H9 (cell line): ENCODE measurements at regions not wholly inside any gene's neighbourhood (a gene's known extent, or its start where the extent isn't known, plus 50 kb on each side); places are given as distances from the start of the nearest gene placed in this dataset.
A peak's percentile ranks its signal among the peaks of the same experiment; 100 is the strongest.

Source experiments
- DNase-seq: peaks from one replicate; pipeline ENCODE4 v3.0.0-alpha.2; 2017
- H2AFZ ChIP-seq: one replicate; pipeline ENCODE4 v1.6.1; 2013; ENCODE audit warnings: mild to moderate bottlenecking, low read length, control low read depth, moderate library complexity
- H2AK5ac ChIP-seq: 2 replicates; pipeline ENCODE4 v1.6.1; 2013; ENCODE audit warnings: low read length, control low read depth, mixed read lengths; ENCODE audit not compliant: insufficient read length
- H2BK120ac ChIP-seq: one replicate; pipeline ENCODE4 v1.6.1; 2013; ENCODE audit warnings: low read depth, mild to moderate bottlenecking, low read length, control low read depth, inconsistent platforms; ENCODE audit not compliant: poor library complexity, severe bottlenecking
- H2BK12ac ChIP-seq: 2 replicates; pipeline ENCODE4 v1.6.1; 2013; ENCODE audit warnings: low read length, control low read depth, mixed read lengths, low read depth; ENCODE audit not compliant: insufficient read length
- H2BK15ac ChIP-seq: 2 replicates; pipeline ENCODE4 v1.6.1; 2013; ENCODE audit warnings: low read depth, low read length, control low read depth
- H2BK20ac ChIP-seq: one replicate; pipeline ENCODE4 v1.6.1; 2013; ENCODE audit warnings: low read depth, mild to moderate bottlenecking, low read length, control low read depth, inconsistent platforms; ENCODE audit not compliant: poor library complexity, severe bottlenecking
- H2BK5ac ChIP-seq: 2 replicates; pipeline ENCODE4 v1.6.1; 2013; ENCODE audit warnings: low read length, control low read depth, mixed read lengths; ENCODE audit not compliant: insufficient read length
- H3K14ac ChIP-seq: 2 replicates; pipeline ENCODE4 v1.6.1; 2013; ENCODE audit warnings: low read length, control low read depth; ENCODE audit not compliant: insufficient read depth
- H3K18ac ChIP-seq: 2 replicates; pipeline ENCODE4 v1.6.1; 2013; ENCODE audit warnings: low read depth, mild to moderate bottlenecking, mixed read lengths, low read length, control low read depth; ENCODE audit not compliant: insufficient read length
- H3K23ac ChIP-seq: 2 replicates; pipeline ENCODE4 v1.6.1; 2013; ENCODE audit warnings: low read length, control low read depth, mixed read lengths, low read depth; ENCODE audit not compliant: insufficient read length
- H3K23me2 ChIP-seq: 2 replicates; pipeline ENCODE4 v1.6.1; 2013; ENCODE audit warnings: low read depth, mild to moderate bottlenecking, mixed read lengths, low read length, control low read depth; ENCODE audit not compliant: insufficient read length, poor library complexity, severe bottlenecking
- H3K27ac ChIP-seq: 2 replicates; pipeline ENCODE4 v1.5.1; 2013; ENCODE audit warnings: low read length, control low read depth, mixed read lengths, low read depth; ENCODE audit not compliant: insufficient read length
- H3K27me3 ChIP-seq: 2 replicates; pipeline ENCODE4 v1.6.1; 2013; ENCODE audit warnings: low read length, control low read depth, inconsistent platforms; ENCODE audit not compliant: insufficient read depth
- H3K4ac ChIP-seq: 2 replicates; pipeline ENCODE4 v1.6.1; 2013; ENCODE audit warnings: low read depth, mild to moderate bottlenecking, control low read depth, inconsistent platforms, low read length, moderate library complexity
- H3K4me1 ChIP-seq: 2 replicates; pipeline ENCODE4 v1.6.1; 2013; ENCODE audit warnings: low read length, control low read depth, inconsistent platforms; ENCODE audit not compliant: insufficient read depth
- H3K4me2 ChIP-seq: 2 replicates; pipeline ENCODE4 v1.6.1; 2013; ENCODE audit warnings: low read length, control low read depth, mixed read lengths; ENCODE audit not compliant: insufficient read length, insufficient read depth
- H3K56ac ChIP-seq: 2 replicates; pipeline ENCODE4 v1.6.1; 2013; ENCODE audit warnings: low read depth, mild to moderate bottlenecking, mixed read lengths, low read length, control low read depth; ENCODE audit not compliant: insufficient read length
- H3K79me1 ChIP-seq: 2 replicates; pipeline ENCODE4 v1.6.1; 2013; ENCODE audit warnings: low read depth, mild to moderate bottlenecking, moderate library complexity, low read length, control low read depth, inconsistent platforms; ENCODE audit not compliant: insufficient read depth, poor library complexity, severe bottlenecking
- H3K79me2 ChIP-seq: 2 replicates; pipeline ENCODE4 v1.6.1; 2013; ENCODE audit warnings: low read length, control low read depth, inconsistent platforms; ENCODE audit not compliant: insufficient read depth
- H3K9ac ChIP-seq: 2 replicates; pipeline ENCODE4 v1.6.1; 2013; ENCODE audit warnings: low read length, control low read depth, mixed read lengths; ENCODE audit not compliant: insufficient read length; ENCODE audit errors: extremely low read depth
- H3K9me3 ChIP-seq: one replicate; pipeline ENCODE4 v1.6.1; 2013; ENCODE audit warnings: low read depth, low read length, inconsistent platforms; ENCODE audit not compliant: control insufficient read depth
- H3T11ph ChIP-seq: one replicate; pipeline ENCODE4 v1.6.1; 2013; ENCODE audit warnings: mild to moderate bottlenecking, low read length, control low read depth, inconsistent platforms
- H4K20me1 ChIP-seq: one replicate; pipeline ENCODE4 v1.6.1; 2013; ENCODE audit not compliant: control insufficient read depth, insufficient read length, insufficient read depth
- H4K5ac ChIP-seq: 2 replicates; pipeline ENCODE4 v1.6.1; 2013; ENCODE audit warnings: low read depth, mild to moderate bottlenecking, mixed read lengths, low read length, control low read depth; ENCODE audit not compliant: insufficient read length
- H4K8ac ChIP-seq: replicated peaks from 2 replicates; pipeline ENCODE4 v1.6.1; 2013; ENCODE audit warnings: low read length, control low read depth, mixed read lengths, low read depth; ENCODE audit not compliant: insufficient read length
- H4K91ac ChIP-seq: 2 replicates; pipeline ENCODE4 v1.6.1; 2013; ENCODE audit warnings: low read depth, mild to moderate bottlenecking, moderate library complexity, mixed read lengths, low read length, control low read depth; ENCODE audit not compliant: insufficient read length
- H3K27ac Mint-ChIP-seq, 3 experiments: 2 replicates in 2 of 3; 3 replicates in 1 of 3; pipeline ENCODE4 v1.8.0; 2020 to 2021; ENCODE audit warnings: mixed read lengths in 3 of 3, mild to moderate bottlenecking in 1 of 3, moderate library complexity in 1 of 3
- H3K27me3 Mint-ChIP-seq: 2 replicates; pipeline ENCODE4 v1.8.0; 2021; ENCODE audit warnings: low read depth, mild to moderate bottlenecking, moderate library complexity, mixed read lengths
- H3K36me3 Mint-ChIP-seq, 3 experiments: 2 replicates in 2 of 3; 3 replicates in 1 of 3; pipeline ENCODE4 v1.8.0; 2020 to 2021; ENCODE audit warnings: low read depth in 3 of 3, mixed read lengths in 3 of 3; ENCODE audit not compliant: insufficient read depth in 1 of 3
- H3K4me1 Mint-ChIP-seq, 2 experiments: 2 replicates each; pipeline ENCODE4 v1.8.0; 2020; ENCODE audit warnings: mixed read lengths in 2 of 2
- H3K4me3 Mint-ChIP-seq, 2 experiments: 2 replicates in 1 of 2; 3 replicates in 1 of 2; pipeline ENCODE4 v1.8.0; 2020 to 2021; ENCODE audit warnings: mild to moderate bottlenecking in 2 of 2, mixed read lengths in 2 of 2, moderate library complexity in 1 of 2
- H3K9me3 Mint-ChIP-seq, 2 experiments: 2 replicates in 1 of 2; 3 replicates in 1 of 2; pipeline ENCODE4 v1.8.0; 2020; ENCODE audit warnings: mild to moderate bottlenecking in 2 of 2, mixed read lengths in 2 of 2, moderate library complexity in 1 of 2
- CTCF ChIP-seq: fragments of 200-600 bp; sonication (generic); conservative IDR thresholded peaks from 3 replicates; pipeline ENCODE4 v1.8.0; 2021; ENCODE audit warnings: antibody characterized with exemption, mild to moderate bottlenecking
- WGBS: extraction: QIAGEN DNeasy Blood & Tissue Kit; methylation state at CpG from one replicate; pipeline ENCODE4 v1.1.7; 2013; ENCODE audit warnings: missing lambda C conversion rate, low lambda C conversion rate, mixed read lengths; ENCODE audit not compliant: insufficient read length; ENCODE audit errors: extremely low coverage; 5-methylcytosine and 5-hydroxymethylcytosine counted together

- Histone ChIP-seq H3K4me1 (no peaks in the 10 kb centered on the region), H4K8ac (no peak overlapping the region), H3K27ac (no peak overlapping the region), H3K4ac (no peak overlapping the region), H3K79me1 (no peaks in the 10 kb centered on the region), H2BK20ac (no peak overlapping the region), H3K9ac (no peak overlapping the region), H3K79me2 (no peaks in the 10 kb centered on the region), H4K91ac (no peak overlapping the region), H3K14ac (no peak overlapping the region), H3T11ph (no peak overlapping the region), H2AK5ac (no peak overlapping the region), H3K56ac (no peak overlapping the region), H3K18ac (no peak overlapping the region), H3K27me3 (no peaks in the 10 kb centered on the region), H2BK15ac (no peak overlapping the region), H3K9me3 (no peaks in the 10 kb centered on the region), H2AFZ (no peak overlapping the region), H4K5ac (no peak overlapping the region), H3K23ac (no peak overlapping the region), H2BK5ac (no peak overlapping the region), H3K4me2 (no peak overlapping the region), H2BK120ac (no peak overlapping the region), H2BK12ac (no peak overlapping the region), H4K20me1 (no peaks in the 10 kb centered on the region), H3K23me2 (no peaks in the 10 kb centered on the region)
- TF ChIP-seq CTCF = peak; percentile 55
- DNase-seq = no peak
- H3K4me3 Mint-ChIP-seq = no peak overlapping the region
- WGBS = no CpG with 5 or more reads among the region's 16 CpGs
- H3K27ac Mint-ChIP-seq = no peak overlapping the region
- no peaks in the 10 kb centered on the region; a peak in 2 of 7 replicates for H3K36me3 Mint-ChIP-seq
- no peaks in the 10 kb centered on the region; the same call in none of the 2 replicates for H3K27me3 Mint-ChIP-seq
- peaks cover 32 to 50% of the 10 kb centered on the region in 2 experiments for H3K4me1 Mint-ChIP-seq
- no peaks in the 10 kb centered on the region for H3K9me3 Mint-ChIP-seq
Measured at GRCh38 chr16:29318037-29318436, 88.5 kb downstream of the NPIPB11 start.
